DOHH2 (cell line): ENCODE measurements at regions not wholly inside any gene's neighbourhood (a gene's known extent, or its start where the extent isn't known, plus 50 kb on each side); places are given as distances from the start of the nearest gene placed in this dataset.

Experiments used
- EZH2phosphoT487 ChIP-seq: fragments of 200-600 bp; sonication (generic); IDR thresholded peaks from 2 replicates; pipeline ENCODE4 v1.6.1; 2017; ENCODE audit warnings: borderline replicate concordance, mild to moderate bottlenecking, antibody characterized with exemption, low read length, moderate library complexity, mixed read lengths
- TF ChIP-seq, protein P1 (sequence below): fragments of 200-600 bp; sonication (generic); IDR thresholded peaks from one replicate; pipeline ENCODE4 v1.5.1; 2014; ENCODE audit warnings: antibody characterized with exemption, mild to moderate bottlenecking, low read depth, low read length; ENCODE audit not compliant: poor library complexity, severe bottlenecking

DNA sequence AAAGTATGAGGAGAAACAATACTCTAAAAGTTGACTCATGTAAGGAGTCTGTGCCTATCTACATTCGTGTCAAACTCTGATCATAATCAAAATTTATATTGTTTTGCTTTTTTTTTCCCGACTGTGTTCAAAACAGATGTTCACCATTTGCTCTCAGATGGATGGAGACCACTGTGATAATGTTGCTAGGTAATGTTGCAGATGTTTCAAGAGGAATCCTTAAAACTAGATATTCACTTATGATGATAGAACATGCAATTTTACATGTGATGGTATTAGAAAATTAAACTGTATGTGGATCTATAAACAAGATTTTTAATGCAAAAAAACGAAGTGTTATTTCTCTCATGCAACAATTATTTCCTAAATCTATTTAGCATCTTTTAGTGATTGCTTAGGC is 1080.1 kb downstream of the REEP3 start:
- TF ChIP-seq, protein P1, sequence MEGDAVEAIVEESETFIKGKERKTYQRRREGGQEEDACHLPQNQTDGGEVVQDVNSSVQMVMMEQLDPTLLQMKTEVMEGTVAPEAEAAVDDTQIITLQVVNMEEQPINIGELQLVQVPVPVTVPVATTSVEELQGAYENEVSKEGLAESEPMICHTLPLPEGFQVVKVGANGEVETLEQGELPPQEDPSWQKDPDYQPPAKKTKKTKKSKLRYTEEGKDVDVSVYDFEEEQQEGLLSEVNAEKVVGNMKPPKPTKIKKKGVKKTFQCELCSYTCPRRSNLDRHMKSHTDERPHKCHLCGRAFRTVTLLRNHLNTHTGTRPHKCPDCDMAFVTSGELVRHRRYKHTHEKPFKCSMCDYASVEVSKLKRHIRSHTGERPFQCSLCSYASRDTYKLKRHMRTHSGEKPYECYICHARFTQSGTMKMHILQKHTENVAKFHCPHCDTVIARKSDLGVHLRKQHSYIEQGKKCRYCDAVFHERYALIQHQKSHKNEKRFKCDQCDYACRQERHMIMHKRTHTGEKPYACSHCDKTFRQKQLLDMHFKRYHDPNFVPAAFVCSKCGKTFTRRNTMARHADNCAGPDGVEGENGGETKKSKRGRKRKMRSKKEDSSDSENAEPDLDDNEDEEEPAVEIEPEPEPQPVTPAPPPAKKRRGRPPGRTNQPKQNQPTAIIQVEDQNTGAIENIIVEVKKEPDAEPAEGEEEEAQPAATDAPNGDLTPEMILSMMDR, result no peak
- TF ChIP-seq EZH2phosphoT487, result no peak
